ENCODE measurements at regions not wholly inside any gene's neighbourhood (a gene's known extent, or its start where the extent isn't known, plus 50 kb on each side); places are given as distances from the start of the nearest gene placed in this dataset.

DNA sequence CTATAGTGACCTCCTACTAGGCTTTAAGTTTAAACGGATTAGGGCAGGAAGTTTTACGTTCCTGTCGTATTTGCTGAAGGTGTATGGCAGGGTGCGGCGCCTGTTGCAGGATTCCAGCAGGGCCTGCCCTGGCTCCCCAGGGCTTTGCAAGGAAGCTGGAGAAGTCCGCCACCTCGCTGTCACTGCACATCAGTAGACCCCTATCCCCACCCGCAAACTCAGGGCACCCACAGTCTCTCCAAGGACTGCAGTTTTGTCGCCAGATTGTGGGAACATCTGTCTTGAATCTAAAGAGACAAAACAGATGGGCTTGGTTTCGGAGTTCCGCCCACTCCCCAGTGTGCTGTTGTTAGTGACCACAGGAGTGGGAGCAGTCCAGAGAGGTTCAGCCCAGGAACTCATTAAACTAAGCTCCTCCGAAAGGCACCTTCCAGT, 110.8 kb downstream of the CDC7 start:
- TF ChIP-seq, protein P1, sequence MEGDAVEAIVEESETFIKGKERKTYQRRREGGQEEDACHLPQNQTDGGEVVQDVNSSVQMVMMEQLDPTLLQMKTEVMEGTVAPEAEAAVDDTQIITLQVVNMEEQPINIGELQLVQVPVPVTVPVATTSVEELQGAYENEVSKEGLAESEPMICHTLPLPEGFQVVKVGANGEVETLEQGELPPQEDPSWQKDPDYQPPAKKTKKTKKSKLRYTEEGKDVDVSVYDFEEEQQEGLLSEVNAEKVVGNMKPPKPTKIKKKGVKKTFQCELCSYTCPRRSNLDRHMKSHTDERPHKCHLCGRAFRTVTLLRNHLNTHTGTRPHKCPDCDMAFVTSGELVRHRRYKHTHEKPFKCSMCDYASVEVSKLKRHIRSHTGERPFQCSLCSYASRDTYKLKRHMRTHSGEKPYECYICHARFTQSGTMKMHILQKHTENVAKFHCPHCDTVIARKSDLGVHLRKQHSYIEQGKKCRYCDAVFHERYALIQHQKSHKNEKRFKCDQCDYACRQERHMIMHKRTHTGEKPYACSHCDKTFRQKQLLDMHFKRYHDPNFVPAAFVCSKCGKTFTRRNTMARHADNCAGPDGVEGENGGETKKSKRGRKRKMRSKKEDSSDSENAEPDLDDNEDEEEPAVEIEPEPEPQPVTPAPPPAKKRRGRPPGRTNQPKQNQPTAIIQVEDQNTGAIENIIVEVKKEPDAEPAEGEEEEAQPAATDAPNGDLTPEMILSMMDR (conservative IDR thresholded peaks at IDR 0.05; ENCODE audit: low read depth, low read length) = no peak
- no peak for TF ChIP-seq EZH2 (IDR thresholded peaks at IDR 0.05; ENCODE audit: borderline replicate concordance, low read depth, low read length, poor library complexity, severe bottlenecking)

All from A673 (cell line).